ENCODE measurements at regions not wholly inside any gene's neighbourhood (a gene's known extent, or its start where the extent isn't known, plus 50 kb on each side); places are given as distances from the start of the nearest gene placed in this dataset.

- H3K27ac ChIP-seq = no peak overlapping the region
- no peaks in the 10 kb centered on the region for H3K9me3 ChIP-seq
- H3K4me3 ChIP-seq = no peak overlapping the region
- TF ChIP-seq POLR2A (IDR thresholded peaks at IDR 0.05) (no peak), CTCF (IDR thresholded peaks at IDR 0.05) (no peak)
- H3K36me3 ChIP-seq = no peaks in the 10 kb centered on the region
- DNase-seq = no peak
- H3K4me1 ChIP-seq = no peaks in the 10 kb centered on the region
- H3K27me3 ChIP-seq = no peaks in the 10 kb centered on the region
Measured at GRCh38 chr11:43071338-43071737, 240.5 kb upstream of the API5 start.

GRCh38 chr11:43072096-43072495 lies 239.7 kb upstream of the API5 start:
- TF ChIP-seq POLR2A (IDR thresholded peaks at IDR 0.05) (no peak), CTCF (IDR thresholded peaks at IDR 0.05) (no peak)
- no peak for DNase-seq
- no peak overlapping the region for H3K27ac ChIP-seq

GRCh38 chr11:43072911-43073310 lies 238.9 kb upstream of the API5 start:
- H3K36me3 ChIP-seq = no peaks in the 10 kb centered on the region
- H3K4me3 ChIP-seq = no peak overlapping the region
- no peaks in the 10 kb centered on the region for H3K4me1 ChIP-seq
- no peak overlapping the region for H3K27ac ChIP-seq
- no peak for DNase-seq
- H3K27me3 ChIP-seq = no peaks in the 10 kb centered on the region
- no peaks in the 10 kb centered on the region for H3K9me3 ChIP-seq
- TF ChIP-seq CTCF (IDR thresholded peaks at IDR 0.05) = no peak

More at GRCh38 chr11:43072096-43072495, 239.7 kb upstream of the API5 start:
- Histone ChIP-seq H3K4me1 (no peaks in the 10 kb centered on the region), H3K27me3 (no peaks in the 10 kb centered on the region), H3K4me3 (no peak overlapping the region), H3K36me3 (no peaks in the 10 kb centered on the region), H3K9me3 (no peaks in the 10 kb centered on the region)

DNA sequence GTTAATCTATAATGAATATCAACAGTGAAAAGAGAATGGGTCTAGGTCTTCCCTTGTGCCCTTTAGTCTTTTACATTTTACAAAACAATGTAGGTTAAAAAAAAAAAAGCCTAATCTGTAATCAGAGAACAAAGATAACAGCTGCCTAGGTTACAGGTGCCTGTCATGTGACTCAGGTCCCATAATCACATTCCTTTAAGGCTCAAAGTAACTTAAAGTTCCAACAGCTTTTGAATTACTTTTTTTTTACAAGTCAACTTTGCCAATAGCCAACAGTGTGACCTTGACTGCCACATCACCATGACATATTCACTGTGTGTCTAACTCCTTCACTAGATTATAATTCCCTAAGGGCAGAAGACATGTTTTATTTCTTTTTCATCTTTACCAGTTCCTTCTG lies 237.0 kb upstream of the API5 start:
- Histone ChIP-seq H3K4me1 (no peaks in the 10 kb centered on the region), H3K4me3 (no peak overlapping the region), H3K9me3 (no peaks in the 10 kb centered on the region), H3K27me3 (no peaks in the 10 kb centered on the region), H3K27ac (no peak overlapping the region), H3K36me3 (no peaks in the 10 kb centered on the region)
- DNase-seq = no peak
- no peak for TF ChIP-seq CTCF (IDR thresholded peaks at IDR 0.05)
- no peak for TF ChIP-seq POLR2A (IDR thresholded peaks at IDR 0.05)

- Histone ChIP-seq H3K27me3 (no peaks in the 10 kb centered on the region), H3K36me3 (no peaks in the 10 kb centered on the region), H3K4me3 (no peak overlapping the region), H3K9me3 (no peaks in the 10 kb centered on the region), H3K4me1 (no peaks in the 10 kb centered on the region), H3K27ac (no peak overlapping the region)
- TF ChIP-seq CTCF (IDR thresholded peaks at IDR 0.05) (no peak), POLR2A (IDR thresholded peaks at IDR 0.05) (no peak)
- DNase-seq = no peak
Measured at GRCh38 chr11:43101113-43101512, 210.7 kb upstream of the API5 start.

GRCh38 chr11:43116071-43116470 lies 195.7 kb upstream of the API5 start:
- H3K27ac ChIP-seq = no peak overlapping the region
- no peak for DNase-seq
- TF ChIP-seq CTCF (IDR thresholded peaks at IDR 0.05) = no peak
- H3K9me3 ChIP-seq = no peaks in the 10 kb centered on the region
- H3K36me3 ChIP-seq = no peaks in the 10 kb centered on the region
- H3K4me3 ChIP-seq = no peak overlapping the region
- no peaks in the 10 kb centered on the region for H3K27me3 ChIP-seq
- H3K4me1 ChIP-seq = no peaks in the 10 kb centered on the region

All from Peyer's patch (tissue), 4 donors.